Transverse colon (tissue), 4 donors: ENCODE measurements at regions not wholly inside any gene's neighbourhood (a gene's known extent, or its start where the extent isn't known, plus 50 kb on each side); places are given as distances from the start of the nearest gene placed in this dataset.

Experiments
- DNase-seq: peaks from one replicate; pipeline ENCODE4 v3.0.0-alpha.2; 2019
- H3K27ac ChIP-seq, 4 donors: fragments of 200-600 bp; sonication (generic); 2 replicates each; pipeline ENCODE4 v1.5.1; 2016 to 2018; ENCODE audit warnings: inconsistent platforms in 4 of 4
- H3K27me3 ChIP-seq: fragments of 200-600 bp; sonication (generic); 2 replicates; pipeline ENCODE4 v1.5.1; 2017; ENCODE audit warnings: inconsistent platforms
- H3K36me3 ChIP-seq, 4 donors: fragments of 200-600 bp; sonication (generic); 2 replicates each; pipeline ENCODE4 v1.5.1; 2017 to 2019; ENCODE audit warnings: inconsistent platforms in 4 of 4
- H3K4me1 ChIP-seq, 4 donors: fragments of 200-600 bp; sonication (generic); 2 replicates each; pipeline ENCODE4 v1.5.1; 2017 to 2020; ENCODE audit warnings: inconsistent platforms in 4 of 4
- H3K4me3 ChIP-seq, 4 donors: fragments of 200-600 bp; sonication (generic); 1 replicate in 1 of 4; 2 replicates in 3 of 4; pipeline versions ENCODE4 v1.5.1 to v1.6.1; 2017 to 2019; ENCODE audit warnings: inconsistent platforms in 4 of 4
- H3K9me3 ChIP-seq, 2 donors: fragments of 200-600 bp; sonication (generic); 2 replicates each; pipeline ENCODE4 v1.5.1; 2017 to 2019; ENCODE audit warnings: inconsistent platforms in 2 of 2
- EP300 ChIP-seq: sonication (generic); formaldehyde crosslinking; IDR thresholded peaks from one replicate; pipeline ENCODE4 v1.6.1; 2017; ENCODE audit warnings: antibody characterized with exemption, low read depth
- POLR2A ChIP-seq: fragments of 450-650 bp; IDR thresholded peaks from one replicate; pipeline ENCODE4 v1.6.1; 2016; ENCODE audit warnings: antibody characterized with exemption, mild to moderate bottlenecking, moderate library complexity
- POLR2AphosphoS5 ChIP-seq, 3 donors: sonication (generic); formaldehyde crosslinking; IDR thresholded peaks; one replicate each; pipeline ENCODE4 v1.6.1; 2016; ENCODE audit warnings: antibody characterized with exemption in 3 of 3
- WGBS, 2 donors: methylation state at CpG; one replicate each; pipeline ENCODE4 v1.1.5; 2018; ENCODE audit warnings: low coverage in 1 of 2; 5-methylcytosine and 5-hydroxymethylcytosine counted together
- in situ Hi-C, 4 donors: fragments of 200-750 bp; cut with MboI; loops; one replicate each; pipeline versions ENCODE4 v1.15.0 to v1.15.1; 2017; ENCODE audit warnings: low sequenced_read_pairs in 3 of 4, low pct_ligation_motif_present in 1 of 4, low pct_unique_long_range_greater_than_20kb in 1 of 4
- intact Hi-C: fragments of 100-400 bp; cut with DNase I; formaldehyde crosslinking; loops from one replicate; pipeline ENCODE4 v1.15.1; 2023; ENCODE audit warnings: low total_unique reads
- TF ChIP-seq, protein P1 (sequence below), 5 experiments: fragments of 200-600 bp in 3 of 5; fragments of 450-650 bp in 2 of 5; sonication (generic) in 3 of 5; IDR thresholded peaks; 1 replicate in 2 of 5; 2 replicates in 3 of 5; pipeline ENCODE4 v1.5.1; 2016 to 2017; ENCODE audit warnings: antibody characterized with exemption in 5 of 5, inconsistent platforms in 3 of 5, mild to moderate bottlenecking in 2 of 5, moderate library complexity in 1 of 5

DNA sequence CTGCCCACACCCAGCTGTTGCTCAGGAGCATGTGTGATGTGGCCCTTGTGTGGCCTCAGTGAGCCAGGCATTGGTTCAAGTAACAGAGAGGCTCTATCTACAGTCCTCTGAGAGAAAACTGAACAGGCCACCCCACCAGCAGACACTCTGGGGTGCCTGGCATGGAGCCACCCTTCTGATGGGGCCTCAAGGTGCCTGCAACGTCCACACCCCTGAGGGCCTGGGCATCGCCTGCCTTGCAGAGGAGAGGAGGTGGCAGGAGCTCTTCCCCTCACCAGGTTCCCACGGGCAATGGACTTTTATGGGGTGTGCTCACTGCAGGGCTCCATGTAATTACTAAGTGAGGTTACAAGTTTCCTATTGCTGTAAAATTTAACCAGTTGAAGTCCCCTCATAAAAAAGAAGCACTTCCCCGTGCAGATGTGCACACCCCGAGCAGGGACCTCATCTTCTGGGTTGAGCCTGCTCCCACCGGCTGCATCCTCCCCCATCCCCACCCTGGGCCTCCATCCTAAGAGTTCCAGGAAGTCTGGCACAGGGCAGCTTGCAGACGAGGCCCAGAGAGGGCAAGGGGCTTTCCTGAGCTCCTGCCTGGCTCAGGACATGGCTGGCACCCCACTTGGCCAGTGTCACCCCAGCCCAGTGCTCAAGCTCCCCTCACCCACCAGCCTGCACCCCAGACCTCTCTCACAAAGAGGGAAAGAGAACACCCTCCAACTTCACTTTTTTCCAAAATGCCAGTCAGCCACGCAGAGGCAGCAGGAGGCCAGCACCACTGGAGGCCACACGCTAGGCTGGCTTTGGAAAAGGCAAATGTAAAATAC is 270.4 kb upstream of the RTL1 start:
- H3K27ac ChIP-seq, result no peak overlapping the region
- H3K4me3 ChIP-seq, result no peak overlapping the region
- no peaks in the 10 kb centered on the region for H3K4me1 ChIP-seq
- H3K9me3 ChIP-seq, result no peaks in the 10 kb centered on the region
- 50% methylated on average over 9 of the region's 9 CpGs; no CpG with 5 or more reads in 1 of the 2 donors for WGBS, 2 donors
- DNase-seq, result no peak
- no peaks in the 10 kb centered on the region for H3K36me3 ChIP-seq
- intact Hi-C loops (no loop called here), in situ Hi-C loops (no loop called here)
- no peak for TF ChIP-seq EP300
- TF ChIP-seq POLR2A, result no peak
- TF ChIP-seq, protein P1, sequence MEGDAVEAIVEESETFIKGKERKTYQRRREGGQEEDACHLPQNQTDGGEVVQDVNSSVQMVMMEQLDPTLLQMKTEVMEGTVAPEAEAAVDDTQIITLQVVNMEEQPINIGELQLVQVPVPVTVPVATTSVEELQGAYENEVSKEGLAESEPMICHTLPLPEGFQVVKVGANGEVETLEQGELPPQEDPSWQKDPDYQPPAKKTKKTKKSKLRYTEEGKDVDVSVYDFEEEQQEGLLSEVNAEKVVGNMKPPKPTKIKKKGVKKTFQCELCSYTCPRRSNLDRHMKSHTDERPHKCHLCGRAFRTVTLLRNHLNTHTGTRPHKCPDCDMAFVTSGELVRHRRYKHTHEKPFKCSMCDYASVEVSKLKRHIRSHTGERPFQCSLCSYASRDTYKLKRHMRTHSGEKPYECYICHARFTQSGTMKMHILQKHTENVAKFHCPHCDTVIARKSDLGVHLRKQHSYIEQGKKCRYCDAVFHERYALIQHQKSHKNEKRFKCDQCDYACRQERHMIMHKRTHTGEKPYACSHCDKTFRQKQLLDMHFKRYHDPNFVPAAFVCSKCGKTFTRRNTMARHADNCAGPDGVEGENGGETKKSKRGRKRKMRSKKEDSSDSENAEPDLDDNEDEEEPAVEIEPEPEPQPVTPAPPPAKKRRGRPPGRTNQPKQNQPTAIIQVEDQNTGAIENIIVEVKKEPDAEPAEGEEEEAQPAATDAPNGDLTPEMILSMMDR (IDR thresholded peaks at IDR 0.05), result no peak
- TF ChIP-seq POLR2AphosphoS5 (IDR thresholded peaks at IDR 0.05), result no peak
- H3K27me3 ChIP-seq, result no peaks in the 10 kb centered on the region

DNA sequence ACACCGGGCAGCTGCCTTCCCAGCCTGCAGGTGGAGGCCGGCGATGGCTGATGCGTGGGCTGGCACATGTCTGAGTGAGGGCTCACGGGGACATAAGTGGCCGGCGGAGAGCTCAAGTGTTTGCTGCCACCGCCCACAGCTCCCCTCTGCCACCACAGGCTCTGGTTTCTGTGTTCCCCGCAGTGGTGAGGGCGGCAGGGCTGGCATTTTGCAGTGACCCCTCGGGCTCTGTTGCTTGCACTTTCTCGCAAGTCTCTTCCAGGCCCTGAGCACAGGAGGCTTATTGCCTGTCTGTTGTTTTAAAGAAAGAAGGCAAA is 271.0 kb upstream of the RTL1 start:
- Histone ChIP-seq H3K27ac (no peak overlapping the region), H3K36me3 (no peaks in the 10 kb centered on the region), H3K4me1 (no peaks in the 10 kb centered on the region), H3K27me3 (no peaks in the 10 kb centered on the region), H3K4me3 (no peak overlapping the region), H3K9me3 (no peaks in the 10 kb centered on the region)
- intact Hi-C loops, result no loop called here
- no peak for DNase-seq
- in situ Hi-C loops, result no loop called here
- TF ChIP-seq POLR2AphosphoS5 (IDR thresholded peaks at IDR 0.05) (no peak), EP300 (no peak), POLR2A (no peak)
- TF ChIP-seq, protein P1 (IDR thresholded peaks at IDR 0.05), result no peak
- 85% methylated on average over 12 of the region's 12 CpGs; no CpG with 5 or more reads in 1 of the 2 donors for WGBS, 2 donors

DNA sequence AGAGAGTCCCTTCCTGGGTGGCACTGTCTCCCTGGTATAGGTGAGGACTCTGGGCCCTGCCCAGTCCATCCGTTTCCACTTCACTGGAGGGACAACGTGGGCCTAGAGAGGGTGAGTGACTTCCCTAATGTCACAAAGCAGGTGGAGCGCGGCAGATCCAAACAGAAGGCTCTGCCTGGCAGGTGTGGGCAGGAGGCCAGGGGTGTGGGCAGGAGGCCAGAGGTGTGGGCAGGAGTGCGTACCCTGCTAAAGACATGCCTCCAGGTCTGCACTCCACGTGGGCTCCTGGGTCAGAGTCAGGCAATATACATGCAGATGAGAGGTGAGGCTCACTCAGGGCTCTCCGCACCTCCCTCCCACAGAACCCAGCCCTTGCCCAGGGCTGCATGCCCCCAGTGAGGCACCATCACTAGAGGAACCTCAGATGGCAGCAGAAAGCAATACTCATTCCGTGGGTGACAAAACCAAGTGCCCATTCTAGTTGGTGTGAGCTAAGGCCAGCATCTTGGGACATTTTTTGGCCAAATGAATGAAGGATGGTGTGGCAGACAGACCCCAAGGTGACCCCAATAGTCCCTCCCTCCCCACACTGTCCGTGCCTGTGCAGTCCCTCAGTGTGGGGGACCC is 271.6 kb upstream of the RTL1 start:
- WGBS, 2 donors, result 60% methylated on average over 9 of the region's 9 CpGs; no CpG with 5 or more reads in 1 of the 2 donors
- TF ChIP-seq POLR2AphosphoS5 (IDR thresholded peaks at IDR 0.05), result no peak
- TF ChIP-seq, protein P1 (IDR thresholded peaks at IDR 0.05), result no peak
- TF ChIP-seq POLR2A, result no peak
- TF ChIP-seq EP300, result no peak
- DNase-seq, result no peak
- no peaks in the 10 kb centered on the region for H3K27me3 ChIP-seq
- H3K36me3 ChIP-seq, result no peaks in the 10 kb centered on the region
- intact Hi-C loops, result no loop called here
- no peaks in the 10 kb centered on the region for H3K9me3 ChIP-seq
- in situ Hi-C loops, result no loop called here
- no peak overlapping the region for H3K27ac ChIP-seq
- H3K4me3 ChIP-seq, result no peak overlapping the region
- H3K4me1 ChIP-seq, result no peaks in the 10 kb centered on the region

DNA sequence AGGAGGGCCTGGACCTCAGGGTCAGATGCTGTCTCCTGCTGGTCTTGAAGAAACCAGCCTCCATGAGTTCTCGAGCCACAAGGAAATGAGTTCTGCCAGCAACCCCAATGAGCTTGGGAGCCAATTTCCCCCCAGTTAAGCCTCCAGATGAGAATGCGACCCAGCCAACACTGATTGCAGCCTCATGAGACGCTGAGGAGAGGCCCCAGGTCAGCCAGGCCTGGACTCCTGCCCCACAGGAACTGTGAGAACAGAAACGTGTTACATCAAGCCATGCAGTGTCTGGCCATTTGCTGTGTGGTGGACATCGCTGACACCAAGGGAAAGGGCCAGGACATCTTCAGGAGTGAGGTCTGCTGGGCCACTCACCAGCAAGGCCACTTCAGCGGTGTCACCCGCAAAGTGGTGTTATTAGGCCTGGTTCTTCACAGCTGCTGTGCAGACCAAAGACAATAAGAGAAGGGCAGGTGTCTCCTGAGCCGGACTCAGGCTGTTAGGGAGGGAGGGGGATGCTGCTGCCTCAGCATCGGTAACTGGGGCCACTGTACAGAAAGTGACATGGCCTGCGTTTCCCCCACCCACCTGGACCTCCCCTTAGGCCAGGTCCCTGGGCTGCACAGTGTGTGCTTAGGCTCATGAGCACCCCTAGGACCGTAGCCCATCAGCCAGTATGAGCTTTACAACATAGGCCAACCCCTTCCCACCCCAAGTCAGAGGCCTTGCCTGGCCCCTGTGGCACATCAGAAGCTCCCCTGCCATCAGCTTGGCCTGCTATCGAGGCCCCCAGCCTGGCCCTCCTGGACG is 272.4 kb upstream of the RTL1 start:
- Histone ChIP-seq H3K4me1 (no peaks in the 10 kb centered on the region), H3K36me3 (no peaks in the 10 kb centered on the region), H3K9me3 (no peaks in the 10 kb centered on the region), H3K27ac (no peak overlapping the region), H3K4me3 (no peak overlapping the region), H3K27me3 (no peaks in the 10 kb centered on the region)
- intact Hi-C loops, result no loop called here
- TF ChIP-seq POLR2AphosphoS5 (IDR thresholded peaks at IDR 0.05) (no peak), POLR2A (no peak), EP300 (no peak)
- TF ChIP-seq, protein P1 (IDR thresholded peaks at IDR 0.05), result no peak
- DNase-seq, result no peak
- 90% methylated on average over 10 of the region's 13 CpGs; no CpG with 5 or more reads in 1 of the 2 donors for WGBS, 2 donors
- in situ Hi-C loops, result no loop called here
